ENCODE measurements at regions not wholly inside any gene's neighbourhood (a gene's known extent, or its start where the extent isn't known, plus 50 kb on each side); places are given as distances from the start of the nearest gene placed in this dataset.

DNA sequence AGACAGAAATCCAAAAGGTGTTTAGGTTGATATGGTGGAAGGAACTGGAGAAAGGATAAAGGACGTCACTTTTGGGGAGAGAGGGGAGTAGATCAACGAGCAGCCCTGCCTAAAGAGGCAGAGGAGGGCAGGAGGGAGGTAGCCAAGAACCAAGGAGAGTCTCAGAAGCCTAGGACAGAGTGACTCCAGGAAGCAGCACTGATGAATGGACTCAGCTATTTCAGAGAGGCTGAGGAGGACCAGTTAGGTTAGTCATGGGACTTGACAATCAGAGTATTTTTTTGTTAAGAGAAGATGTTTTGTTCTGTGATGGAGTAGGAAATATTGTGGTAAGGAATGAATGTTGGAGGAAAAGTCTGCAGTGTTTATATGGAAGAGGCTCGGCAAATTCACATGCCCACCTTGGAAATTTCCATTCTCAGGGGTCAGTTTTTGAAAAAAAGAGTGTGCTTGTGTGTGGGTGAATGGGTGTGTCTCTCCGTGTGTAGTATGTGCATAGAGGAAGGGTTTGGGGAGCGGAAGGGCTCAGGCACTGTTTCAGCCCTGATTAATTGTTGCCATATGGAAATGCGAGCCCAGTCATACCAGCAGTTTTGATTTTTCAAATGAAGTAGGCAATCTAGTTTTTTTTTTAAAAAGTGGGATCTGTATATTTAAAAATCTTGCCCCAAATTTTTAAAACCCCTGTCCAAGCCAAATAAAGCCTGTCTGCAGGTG, 303.6 kb downstream of the SAMD5 start:
- no peak for DNase-seq (ENCODE audit: low read depth)

DNA sequence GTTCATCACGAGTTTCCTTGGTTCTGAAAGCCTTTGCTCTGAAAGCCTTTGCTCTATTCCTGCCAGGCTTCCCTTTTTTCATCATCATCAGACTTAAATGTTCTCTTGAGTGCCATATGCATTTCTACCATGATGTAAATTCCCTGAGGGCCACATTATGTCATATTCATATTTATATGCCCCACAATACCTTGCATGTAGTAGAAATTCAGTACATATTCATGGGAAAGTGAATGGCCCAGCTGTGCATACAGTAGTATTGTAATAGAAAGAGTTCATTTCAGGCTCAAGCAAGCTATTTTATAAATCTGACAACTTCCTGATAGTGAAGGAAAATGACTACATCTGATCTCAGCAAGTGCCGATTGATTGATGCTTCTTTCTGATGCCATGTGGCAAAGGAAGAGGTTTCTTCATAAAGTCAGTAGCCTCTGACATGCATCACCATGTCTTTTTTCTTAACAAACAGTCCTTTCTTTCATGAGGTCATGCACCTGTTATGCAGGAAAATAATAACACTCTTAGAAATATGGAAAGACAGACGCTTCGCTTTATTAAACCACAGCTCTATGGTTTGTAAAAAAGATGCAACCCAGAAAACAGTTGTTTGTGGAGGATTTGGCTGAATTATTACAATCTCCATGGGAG, 308.7 kb downstream of the SAMD5 start:
- peak; percentile 10 for DNase-seq (ENCODE audit: low read depth)

- DNase-seq (ENCODE audit: low read depth): no peak
Measured at GRCh38 chr6:147820520-147820919, 312.0 kb downstream of the SAMD5 start.

DNA sequence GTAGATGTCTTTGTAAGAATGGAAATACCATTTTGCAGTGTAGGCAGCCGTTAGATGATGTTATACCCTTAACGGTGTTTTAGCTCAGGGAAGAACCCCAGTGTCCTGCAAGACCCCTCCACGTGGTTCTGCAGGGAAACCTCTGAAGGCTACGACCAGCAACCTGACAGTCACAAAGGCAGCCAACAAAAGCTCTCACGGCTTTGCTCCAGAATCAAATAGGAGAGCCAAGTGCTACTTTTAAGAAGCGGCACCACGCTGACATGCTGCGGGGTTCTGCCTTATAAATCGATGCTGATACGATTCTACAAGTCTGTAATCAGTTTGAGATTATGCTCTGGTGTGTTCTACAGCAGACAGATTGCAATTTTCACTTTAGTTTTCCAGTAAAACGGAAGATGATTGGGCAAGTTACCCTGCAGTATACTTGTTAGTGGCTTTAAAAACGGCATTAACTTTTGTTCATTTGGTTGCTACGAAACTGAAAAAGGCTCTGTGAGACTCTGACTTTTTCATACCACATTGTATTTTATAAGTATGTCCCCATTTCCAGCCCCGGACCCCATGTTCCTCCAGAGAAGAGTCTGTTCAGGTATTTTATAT, 312.9 kb downstream of the SAMD5 start:
- DNase-seq (ENCODE audit: low read depth): no peak

GRCh38 chr6:147823936-147824335, 315.4 kb downstream of the SAMD5 start:
- DNase-seq (ENCODE audit: low read depth): no peak

- DNase-seq (ENCODE audit: low read depth): no peak
Measured at GRCh38 chr6:147825848-147826247, 317.4 kb downstream of the SAMD5 start.

- DNase-seq (ENCODE audit: low read depth): no peak
Measured at GRCh38 chr6:147826698-147827097, 318.2 kb downstream of the SAMD5 start.

- DNase-seq (ENCODE audit: low read depth): no peak
Measured at GRCh38 chr6:147829418-147829817, 320.9 kb downstream of the SAMD5 start.

DNA sequence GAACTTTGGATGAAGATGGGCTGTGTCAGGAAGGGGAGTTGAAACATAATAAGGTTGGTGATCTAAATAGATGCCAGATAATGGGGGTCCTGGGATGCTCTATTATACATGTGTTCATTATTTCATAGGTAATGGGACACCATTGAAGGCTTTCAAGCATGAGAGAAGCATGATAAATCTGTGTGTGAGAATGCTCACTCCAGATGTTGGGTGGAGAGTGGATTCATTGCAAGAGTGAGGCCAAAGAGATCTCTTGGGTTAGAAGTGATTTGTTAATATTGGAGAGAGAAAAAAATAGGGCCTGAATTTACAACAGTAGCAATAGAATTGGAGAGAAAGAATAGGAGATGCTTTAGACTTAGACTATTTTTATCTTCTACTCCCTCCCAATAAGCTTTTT, 321.3 kb downstream of the SAMD5 start:
- no peak for DNase-seq (ENCODE audit: low read depth)

GRCh38 chr6:147831356-147831755, 322.9 kb downstream of the SAMD5 start:
- no peak for DNase-seq (ENCODE audit: low read depth)

GRCh38 chr6:147833607-147834006, 325.1 kb downstream of the SAMD5 start:
- DNase-seq (ENCODE audit: low read depth): no peak

GRCh38 chr6:147834084-147834776, 325.7 kb downstream of the SAMD5 start:
- DNase-seq (ENCODE audit: low read depth): peak; percentile 53

GRCh38 chr6:147837540-147837939, 329.1 kb downstream of the SAMD5 start:
- DNase-seq (ENCODE audit: low read depth): no peak

DNA sequence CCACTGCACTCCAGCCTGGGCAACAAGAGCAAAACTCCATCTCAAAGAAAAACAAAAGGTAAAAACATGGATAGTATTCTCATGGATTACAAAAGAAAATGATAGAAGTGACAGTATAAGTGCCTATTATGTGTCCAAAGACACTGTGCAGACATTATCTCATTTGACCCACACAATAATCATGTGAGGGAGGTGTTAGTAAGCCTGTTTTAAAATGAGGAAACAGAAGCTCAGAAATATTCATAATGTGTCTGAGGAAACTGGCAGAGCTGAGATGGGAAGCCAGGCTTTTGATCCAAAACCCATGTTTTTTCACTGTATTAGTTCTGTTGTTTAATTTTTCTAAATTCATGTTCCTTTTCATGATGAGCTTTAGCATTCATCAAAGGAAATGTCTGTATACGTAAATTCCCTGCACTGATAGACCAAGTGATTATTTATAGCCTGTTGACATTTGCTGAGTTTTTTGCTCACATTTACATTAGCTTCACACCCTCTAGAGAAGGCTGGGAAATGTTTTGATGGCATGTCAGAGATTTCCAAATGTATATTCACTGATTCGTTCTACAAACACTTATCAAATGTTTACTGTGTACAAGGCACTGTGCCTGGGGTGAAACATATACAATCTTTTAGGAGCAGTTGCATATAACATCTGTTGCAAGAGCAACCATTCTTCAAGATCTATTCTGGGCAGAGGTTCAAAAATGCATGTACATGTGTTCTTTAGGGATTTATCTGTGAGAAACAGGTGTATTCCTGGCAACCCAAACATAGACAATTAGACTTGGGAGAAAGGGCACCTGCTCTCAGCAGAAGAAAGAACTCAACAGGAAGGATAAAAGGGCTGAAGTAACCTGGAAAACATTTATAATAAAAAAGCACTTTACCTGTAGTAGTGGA, 331.5 kb downstream of the SAMD5 start:
- no peak for DNase-seq (ENCODE audit: low read depth)

DNA sequence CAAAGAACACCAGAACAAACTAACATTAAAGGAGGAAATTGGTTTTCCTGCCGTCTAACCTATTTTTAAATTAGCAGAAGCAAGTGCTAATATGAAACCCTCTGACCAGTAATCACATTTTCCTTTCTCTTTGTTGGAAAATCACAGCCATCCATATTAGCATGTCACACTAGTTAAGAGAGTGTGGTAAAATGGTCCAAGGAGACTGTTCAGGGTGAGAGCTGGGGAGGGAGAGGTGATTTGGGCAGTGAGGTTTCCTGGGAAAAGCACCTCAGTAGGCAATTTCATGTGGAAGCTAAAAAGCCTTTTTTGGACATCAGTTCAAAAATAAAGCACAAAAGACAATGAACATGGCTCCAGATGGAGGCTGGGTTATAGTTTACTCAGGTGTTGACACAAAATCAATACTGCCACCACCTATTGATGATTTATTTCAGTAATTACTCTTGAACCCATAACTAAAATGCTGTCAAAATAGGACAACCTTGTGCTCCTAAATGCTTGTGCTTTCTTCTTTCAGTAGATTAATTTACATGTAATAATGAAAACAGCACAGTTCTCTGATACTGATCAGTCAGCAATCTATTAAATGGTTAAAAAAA, 333.2 kb downstream of the SAMD5 start:
- no peak for DNase-seq (ENCODE audit: low read depth)

GRCh38 chr6:147849401-147850330, 341.2 kb downstream of the SAMD5 start:
- no peak for DNase-seq (ENCODE audit: low read depth)

- DNase-seq (ENCODE audit: low read depth): no peak
Measured at GRCh38 chr6:147852772-147853171, 344.3 kb downstream of the SAMD5 start.

- no peak for DNase-seq (ENCODE audit: low read depth)
Measured at GRCh38 chr6:147853574-147853973, 345.1 kb downstream of the SAMD5 start.

- DNase-seq (ENCODE audit: low read depth): no peak
Measured at GRCh38 chr6:147855803-147856482, 347.5 kb downstream of the SAMD5 start.

Measured in myocyte (in vitro differentiated cells).